ENCODE measurements at regions not wholly inside any gene's neighbourhood (a gene's known extent, or its start where the extent isn't known, plus 50 kb on each side); places are given as distances from the start of the nearest gene placed in this dataset.

GRCh38 chr11:32013603-32014002 lies 77.3 kb upstream of the RCN1 start:
- Histone ChIP-seq H2AFZ (ENCODE audit: low read depth, low read length) (no peak overlapping the region), H3K79me2 (ENCODE audit: control insufficient read depth, insufficient read depth, low read length) (no peaks in the 10 kb centered on the region), H4K20me1 (replicated peaks; ENCODE audit: control insufficient read depth, insufficient read depth, low read length) (no peaks in the 10 kb centered on the region), H3K4me1 (replicated peaks in 1 of 2; ENCODE audit: control insufficient read depth in 2 of 2, insufficient read depth in 2 of 2, low read length in 2 of 2) (no peaks in the 10 kb centered on the region), H3K4me2 (ENCODE audit: insufficient read depth, low read length) (no peak overlapping the region), H3K36me3 (ENCODE audit: control insufficient read depth, insufficient read depth, low read length) (no peaks in the 10 kb centered on the region), H3K27me3 (ENCODE audit: control insufficient read depth in 2 of 2, insufficient read depth in 2 of 2, low read length in 2 of 2) (no peaks in the 10 kb centered on the region), H3K9me1 (ENCODE audit: control insufficient read depth, insufficient read depth, low read length) (no peaks in the 10 kb centered on the region), H3K27ac (ENCODE audit: extremely low read depth, low read depth, low read length) (no peak overlapping the region), H3K9me3 (replicated peaks; ENCODE audit: control insufficient read depth, insufficient read depth, low read depth, low read length) (no peaks in the 10 kb centered on the region), H3K9ac (ENCODE audit: insufficient read depth in 1 of 2, low read depth in 2 of 2, low read length in 2 of 2) (no peak overlapping the region), H3K4me3 (no peak overlapping the region)
- ChIA-PET POLR2A (no interaction called here), CTCF (ENCODE audit: low intra/inter-chr PET ratio) (no interaction called here)
- TF ChIP-seq FOXM1 (IDR thresholded peaks at IDR 0.05; ENCODE audit: low read depth) (no peak), FOXM1 (CRISPR knock-in tag; IDR thresholded peaks at IDR 0.05; ENCODE audit: low read depth) (no peak), MAFF (IDR thresholded peaks at IDR 0.05; ENCODE audit: low read length) (peak; percentile 16; the same call in 1 of the 2 replicates), MAFK (IDR thresholded peaks at IDR 0.05; ENCODE audit: low read length) (peak; percentile 51; the same call in 1 of the 2 replicates), SNIP1 (IDR thresholded peaks at IDR 0.05; ENCODE audit: low read depth) (no peak), ZNF277 (CRISPR knock-in tag; IDR thresholded peaks at IDR 0.05; ENCODE audit: borderline replicate concordance) (no peak), ELK3 (CRISPR knock-in tag; IDR thresholded peaks at IDR 0.05) (no peak), C11orf30 (IDR thresholded peaks at IDR 0.05; ENCODE audit: low read depth) (0 out of 2 replicates have a peak, but pooled peaks have one; percentile 24), MCM7 (IDR thresholded peaks at IDR 0.05) (no peak), DLX4 (CRISPR knock-in tag; IDR thresholded peaks at IDR 0.05) (no peak), ZNF316 (IDR thresholded peaks at IDR 0.05) (peak; percentile 55; the same call in 1 of the 2 replicates), U2AF1 (optimal IDR thresholded peaks at IDR 0.05; ENCODE audit: low read depth, low read length) (no peak), MAFG (tag; conservative IDR thresholded peaks at IDR 0.05) (0 out of 2 replicates have a peak, but pooled peaks have one; percentile 6), ATF1 (CRISPR knock-in tag; IDR thresholded peaks at IDR 0.05) (no peak), ATF1 (tag; IDR thresholded peaks at IDR 0.05) (no peak), RBM22 (IDR thresholded peaks at IDR 0.05; ENCODE audit: low read depth, low read length, poor library complexity, severe bottlenecking) (no peak)
- FAIRE-seq (no peak), DNase-seq (ENCODE audit: extremely low read depth in 1 of 4, low spot score in 3 of 4) (no peak), ATAC-seq (no peak)
- intact Hi-C loops (cut with micrococcal nuclease) (no loop called here), in situ Hi-C loops (cut with MboI) (no loop called here)
- 0% methylated on average over 3 of the region's 3 CpGs for WGBS (ENCODE audit: insufficient coverage, low coverage, missing lambda C conversion rate)
- no TSS peak for BruUV-seq (replicated peaks)
